K562 (cell line): ENCODE measurements at regions not wholly inside any gene's neighbourhood (a gene's known extent, or its start where the extent isn't known, plus 50 kb on each side); places are given as distances from the start of the nearest gene placed in this dataset.

Experiments used
- CREM ChIP-seq: IDR thresholded peaks from 2 replicates; pipeline ENCODE4 v1.6.1; 2014; ENCODE audit warnings: antibody characterized with exemption, low read depth
- DMBX1 ChIP-seq: fragments of 250-450 bp; sonication (Bioruptor Pico); IDR thresholded peaks from 2 replicates; pipeline ENCODE4 v1.8.0; 2022; ENCODE audit warnings: inconsistent platforms, mild to moderate bottlenecking, moderate library complexity, borderline replicate concordance
- FOXK2 ChIP-seq, 2 experiments: fragments of 450-650 bp; IDR thresholded peaks in 1 of 2; conservative IDR thresholded peaks in 1 of 2; 2 replicates each; pipeline ENCODE4 v1.6.1; 2016; ENCODE audit warnings: low read depth in 2 of 2, mild to moderate bottlenecking in 1 of 2
- KLF1 ChIP-seq: fragments of 450-650 bp; IDR thresholded peaks from 2 replicates; pipeline ENCODE4 v1.6.1; 2016; ENCODE audit warnings: missing genetic modification characterization, missing compliant biosample characterization
- KLF10 ChIP-seq: fragments of 250-450 bp; sonication (Bioruptor Pico); IDR thresholded peaks from 2 replicates; pipeline ENCODE4 v1.6.1; 2021; ENCODE audit warnings: matching md5 sums
- MAFF ChIP-seq: IDR thresholded peaks from 2 replicates; pipeline ENCODE4 v1.6.1; 2012; ENCODE audit warnings: low read length, improper control_type of control experiment
- MGA ChIP-seq: fragments of 450-650 bp; IDR thresholded peaks from 2 replicates; pipeline ENCODE4 v1.6.1; 2016; ENCODE audit warnings: mild to moderate bottlenecking, moderate library complexity
- NR0B1 ChIP-seq: fragments of 450-650 bp; IDR thresholded peaks from one replicate; pipeline ENCODE4 v1.6.1; 2018; ENCODE audit warnings: mild to moderate bottlenecking, moderate library complexity; ENCODE audit not compliant: partially characterized antibody
- PCBP2 ChIP-seq: fragments of 200-400 bp; formaldehyde crosslinking; IDR thresholded peaks from 2 replicates; pipeline ENCODE4 v1.6.1; 2018; ENCODE audit warnings: low read length, low read depth, mild to moderate bottlenecking, moderate library complexity; ENCODE audit not compliant: poor library complexity, severe bottlenecking
- POLR2B ChIP-seq: fragments of 450-650 bp; IDR thresholded peaks from 2 replicates; pipeline ENCODE4 v1.6.1; 2018; ENCODE audit warnings: low read depth; ENCODE audit not compliant: partially characterized antibody
- SAP30 ChIP-seq: fragments of 200-600 bp; sonication (generic); IDR thresholded peaks from 2 replicates; pipeline ENCODE4 v1.6.1; 2012; ENCODE audit warnings: borderline replicate concordance, low read depth, mild to moderate bottlenecking, moderate library complexity, low read length, control low read depth, inconsistent platforms; ENCODE audit not compliant: insufficient read depth, poor library complexity, severe bottlenecking
- TEAD4 ChIP-seq, 2 experiments: sonication (generic) in 1 of 2; formaldehyde crosslinking in 1 of 2; IDR thresholded peaks; 2 replicates each; pipeline versions ENCODE4 v1.6.1 to v1.8.0; 2012 to 2022; ENCODE audit warnings: borderline replicate concordance in 1 of 2, inconsistent platforms in 1 of 2, low read length in 1 of 2, mild to moderate bottlenecking in 1 of 2, missing genetic modification reagents in 1 of 2
- ZFX ChIP-seq: sonication (generic); formaldehyde crosslinking; IDR thresholded peaks from 2 replicates; pipeline ENCODE4 v1.8.0; 2022; ENCODE audit warnings: mild to moderate bottlenecking, missing genetic modification reagents, moderate library complexity
- ZNF277 ChIP-seq: fragments of 250-450 bp; sonication (Bioruptor Pico); IDR thresholded peaks from 2 replicates; pipeline ENCODE4 v1.8.0; 2022; ENCODE audit warnings: inconsistent platforms, mild to moderate bottlenecking, moderate library complexity, borderline replicate concordance

GRCh38 chr19:28535352-28535775, 677.6 kb downstream of the UQCRFS1 start (continued):
- no peak for TF ChIP-seq MGA
- no peak for TF ChIP-seq DMBX1 (CRISPR knock-in tag)
- TF ChIP-seq ZFX (CRISPR knock-in tag) = peak; percentile 39; the same call in 1 of the 2 replicates
- no peak for TF ChIP-seq NR0B1
- TF ChIP-seq TEAD4 (IDR thresholded peaks at IDR 0.05; ENCODE audit: low read length) = peak; percentile 80
- no peak for TF ChIP-seq TEAD4 (CRISPR knock-in tag; IDR thresholded peaks at IDR 0.05; ENCODE audit: borderline replicate concordance)
- TF ChIP-seq POLR2B = peak; percentile 14
- peak; percentile 74 for TF ChIP-seq MAFF
- TF ChIP-seq FOXK2 (conservative IDR thresholded peaks at IDR 0.05 in 1 of 2, IDR thresholded peaks at IDR 0.05 in 1 of 2; ENCODE audit: low read depth in 2 of 2) = peak in 1 of 2 experiments; percentile 40; a peak in 1 of 4 replicates
- TF ChIP-seq PCBP2 = no peak
- no peak for TF ChIP-seq ZNF277 (CRISPR knock-in tag)
- TF ChIP-seq SAP30 = no peak
- 0 out of 2 replicates have a peak, but pooled peaks have one; percentile 11 for TF ChIP-seq CREM
- no peak for TF ChIP-seq KLF10
- TF ChIP-seq KLF1 (tag) = no peak
